HS-27A (cell line): ENCODE measurements at regions not wholly inside any gene's neighbourhood (a gene's known extent, or its start where the extent isn't known, plus 50 kb on each side); places are given as distances from the start of the nearest gene placed in this dataset.

ENCODE experiments used
- DNase-seq: peaks from one replicate; pipeline ENCODE4 v3.0.0-alpha.2; 2012; ENCODE audit warnings: low read depth, missing footprints

GRCh38 chr6:147621263-147621662, 112.8 kb downstream of the SAMD5 start:
- peak; percentile 38 for DNase-seq

DNA sequence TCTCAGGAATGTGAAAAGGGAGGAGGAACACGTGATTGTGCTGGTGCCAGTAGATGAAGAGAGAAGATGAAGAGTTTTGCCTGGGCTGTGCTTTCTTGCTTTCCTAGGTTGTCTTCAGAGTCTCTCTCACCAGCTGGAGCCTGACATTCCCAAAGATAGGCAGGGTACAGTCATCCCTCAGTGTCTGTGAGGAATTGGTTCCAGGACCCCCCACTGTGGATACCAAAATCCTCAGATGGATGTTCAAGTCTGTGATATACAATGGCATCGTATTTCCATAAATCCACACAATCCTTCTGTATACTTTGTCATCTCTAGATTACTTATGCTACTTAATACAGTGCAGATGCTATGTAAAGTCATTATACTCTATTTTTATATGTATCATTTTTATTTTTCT, 113.5 kb downstream of the SAMD5 start:
- DNase-seq, result no peak

- no peak for DNase-seq
Observed at GRCh38 chr6:147624946-147625515, 116.5 kb downstream of the SAMD5 start.

DNA sequence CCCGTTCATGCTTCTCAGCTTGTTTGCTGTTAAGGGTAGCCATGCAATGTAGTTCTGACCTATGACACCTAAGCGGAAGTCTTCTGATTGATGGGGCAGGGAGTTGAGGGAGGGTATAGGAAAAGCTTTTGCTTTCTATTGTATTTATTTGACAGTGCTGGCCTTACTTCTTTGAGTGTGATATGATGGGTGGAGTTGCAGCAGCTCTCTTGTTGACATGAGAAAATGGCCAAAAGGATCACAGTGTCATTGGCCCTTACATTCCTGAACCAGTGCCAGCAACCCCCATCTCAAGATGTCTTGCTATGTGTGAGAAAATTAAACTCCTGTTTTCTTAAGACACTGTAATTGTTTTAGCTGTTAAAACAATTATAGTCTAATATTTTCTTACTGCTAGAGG, 117.5 kb downstream of the SAMD5 start:
- no peak for DNase-seq

GRCh38 chr6:147627411-147627810, 118.9 kb downstream of the SAMD5 start:
- no peak for DNase-seq

DNA sequence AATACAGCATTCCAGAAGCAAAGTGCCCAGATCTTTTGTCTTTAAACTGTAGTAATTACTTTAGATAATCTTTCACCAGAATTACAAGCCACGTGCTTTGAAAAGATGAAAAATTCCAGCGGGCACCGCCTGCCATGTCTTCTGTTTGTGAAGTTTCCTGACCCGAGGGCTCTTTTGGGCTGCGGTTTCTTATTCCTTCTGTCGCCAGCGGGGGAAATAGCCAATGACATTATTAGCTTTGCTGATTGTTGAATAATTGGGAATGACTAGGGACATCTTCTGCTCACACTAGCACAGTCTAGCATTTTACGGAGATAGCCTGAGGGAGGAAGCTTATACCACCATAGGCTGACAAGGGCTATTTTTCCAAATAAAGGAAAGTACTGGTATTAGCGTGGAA, 124.7 kb downstream of the SAMD5 start:
- DNase-seq, result no peak

DNA sequence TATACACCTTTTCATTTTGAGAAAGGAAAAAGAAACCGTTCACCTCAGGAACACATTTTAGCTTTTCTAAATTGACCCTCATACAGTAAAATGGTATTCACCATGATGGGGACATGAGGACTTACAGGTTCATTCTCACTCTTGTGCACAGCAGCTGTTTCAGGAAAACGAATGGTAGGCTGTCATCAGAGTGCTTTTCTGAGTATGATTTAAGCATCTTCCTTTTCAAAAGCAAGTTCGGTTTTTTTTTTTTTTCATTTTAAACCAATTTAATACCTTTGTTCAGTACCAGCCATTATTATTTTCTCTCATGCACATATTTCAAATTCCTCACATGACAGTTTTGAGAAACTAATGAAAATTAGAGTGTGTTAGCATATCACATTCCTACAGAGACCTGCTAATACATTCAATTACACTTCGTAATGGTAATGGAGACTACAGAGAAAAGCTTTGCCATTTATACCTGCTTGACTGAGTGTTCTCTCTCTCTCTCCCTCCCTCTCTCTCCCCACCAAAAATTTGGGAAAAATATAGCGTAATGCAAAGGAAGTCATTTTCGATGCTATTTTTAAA, 129.2 kb downstream of the SAMD5 start:
- DNase-seq, result no peak

- DNase-seq, result no peak
Observed at GRCh38 chr6:147639279-147639678, 130.8 kb downstream of the SAMD5 start.

GRCh38 chr6:147640606-147641005, 132.1 kb downstream of the SAMD5 start:
- no peak for DNase-seq

- DNase-seq, result no peak
Observed at GRCh38 chr6:147641511-147641910, 133.0 kb downstream of the SAMD5 start.

GRCh38 chr6:147642458-147642857, 134.0 kb downstream of the SAMD5 start:
- peak; percentile 66 for DNase-seq

GRCh38 chr6:147643341-147644200, 135.1 kb downstream of the SAMD5 start:
- DNase-seq, result no peak

DNA sequence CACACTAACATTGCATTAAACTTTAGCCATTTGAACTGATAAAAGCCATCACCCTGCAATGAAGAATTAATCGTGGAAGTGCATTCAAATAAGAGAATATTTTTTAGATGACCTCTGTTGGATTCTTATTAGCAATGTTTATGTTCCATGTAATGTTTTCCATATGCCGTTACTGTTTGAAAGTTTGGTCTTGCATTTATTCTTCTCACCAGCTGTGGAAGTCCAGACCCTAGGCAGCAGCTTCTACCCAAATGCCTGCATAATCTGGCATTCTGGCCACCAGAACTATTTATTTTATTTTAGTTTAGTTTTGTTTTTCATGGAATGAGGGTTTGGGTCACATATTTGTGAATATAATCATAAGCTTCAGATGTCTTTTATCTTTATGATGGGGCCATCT, 140.4 kb downstream of the SAMD5 start:
- no peak for DNase-seq

DNA sequence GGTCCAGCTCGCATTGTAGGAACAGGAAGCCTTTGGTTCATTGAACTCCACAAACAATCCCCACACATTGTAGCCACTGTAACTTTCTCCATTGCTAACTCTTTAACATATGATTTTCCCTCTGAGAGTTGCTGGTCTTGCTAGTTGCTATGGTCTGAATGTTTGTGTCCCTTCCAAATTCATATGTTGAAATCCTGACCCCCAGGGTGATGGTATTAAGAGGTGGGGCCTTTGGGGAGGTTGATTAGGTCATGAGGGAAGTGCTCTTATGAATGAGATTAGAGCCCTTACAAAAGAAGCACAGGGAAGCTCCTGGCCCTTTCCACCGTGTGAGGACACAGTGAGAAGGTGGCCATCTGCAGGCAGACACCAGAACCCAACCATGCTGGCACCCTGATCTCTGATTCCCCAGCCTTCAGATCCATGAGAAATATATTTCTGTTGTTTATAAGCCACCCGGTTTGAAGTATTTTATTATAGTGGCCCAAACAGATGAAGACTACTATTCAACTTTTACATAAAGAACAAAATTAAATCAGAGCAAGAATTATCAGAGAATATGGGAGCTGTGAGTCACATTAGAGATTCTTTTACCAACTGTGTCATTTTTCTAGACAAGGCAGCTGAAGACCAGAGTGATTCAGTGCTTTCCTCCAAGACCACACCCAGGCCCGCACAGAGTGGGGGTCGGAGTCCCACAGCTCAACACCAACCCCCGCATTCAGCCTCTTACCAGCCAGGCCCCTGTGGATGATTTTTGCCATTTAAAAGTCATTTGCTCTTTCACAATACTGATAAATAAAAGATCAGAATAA, 143.0 kb downstream of the SAMD5 start:
- peak; percentile 34 for DNase-seq

GRCh38 chr6:147653631-147654030, 145.1 kb downstream of the SAMD5 start:
- DNase-seq, result no peak

DNA sequence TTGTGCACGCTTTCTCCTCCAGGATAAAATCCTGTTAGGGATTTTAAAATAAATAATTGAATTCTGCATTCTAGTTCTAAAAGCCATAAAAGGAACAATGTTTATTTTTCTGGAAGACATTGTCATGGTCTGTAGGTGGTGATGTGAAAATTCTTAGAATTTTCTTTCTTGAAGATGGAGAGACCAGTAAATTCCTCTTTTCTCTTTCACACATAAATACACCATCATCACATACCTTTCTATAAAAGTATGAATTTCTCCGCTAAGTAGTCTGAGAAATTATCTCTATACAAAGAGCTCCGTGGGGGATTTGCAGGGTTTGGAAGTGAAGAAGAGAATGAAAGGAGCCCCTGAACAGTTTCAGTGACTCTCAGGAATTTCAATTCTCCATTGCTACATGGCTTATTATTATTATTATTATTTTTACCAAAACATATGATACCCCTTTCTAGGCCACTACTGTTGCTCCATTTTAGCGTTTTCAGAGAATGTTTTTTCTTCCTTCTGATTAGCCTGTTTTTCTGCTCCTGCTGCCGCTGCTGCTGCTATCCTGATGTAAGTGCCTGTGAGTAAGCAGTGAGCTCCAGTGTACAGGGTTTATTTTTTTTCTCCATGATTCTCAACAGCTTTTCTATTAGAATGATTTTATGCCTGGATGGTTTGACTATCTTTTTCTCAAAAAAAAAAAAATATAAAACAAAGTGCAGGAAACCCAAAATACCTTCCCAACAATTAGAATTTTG, 145.8 kb downstream of the SAMD5 start:
- no peak for DNase-seq

- DNase-seq, result no peak
Observed at GRCh38 chr6:147660334-147661311, 152.1 kb downstream of the SAMD5 start.

DNA sequence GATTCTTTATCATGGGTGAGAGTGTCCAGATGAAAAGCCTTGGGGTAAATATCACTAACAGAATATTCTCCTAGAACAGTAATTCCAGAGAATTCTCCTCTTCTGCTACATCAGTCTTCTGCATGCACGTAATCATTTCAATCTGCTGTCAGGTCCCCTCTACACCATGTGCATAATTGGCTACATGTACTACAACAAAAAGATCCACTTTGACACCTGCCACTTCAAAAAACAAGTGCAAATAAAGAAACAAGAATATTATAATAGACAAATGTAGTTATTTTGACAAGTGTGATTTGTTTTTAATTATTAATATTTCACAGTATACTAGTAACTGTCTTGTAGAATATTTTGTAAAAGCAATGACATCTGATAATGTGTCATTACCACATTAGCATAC, 154.2 kb downstream of the SAMD5 start:
- no peak for DNase-seq

- no peak for DNase-seq
Observed at GRCh38 chr6:147664092-147664491, 155.6 kb downstream of the SAMD5 start.

- DNase-seq, result no peak
Observed at GRCh38 chr6:147666255-147666654, 157.8 kb downstream of the SAMD5 start.

DNA sequence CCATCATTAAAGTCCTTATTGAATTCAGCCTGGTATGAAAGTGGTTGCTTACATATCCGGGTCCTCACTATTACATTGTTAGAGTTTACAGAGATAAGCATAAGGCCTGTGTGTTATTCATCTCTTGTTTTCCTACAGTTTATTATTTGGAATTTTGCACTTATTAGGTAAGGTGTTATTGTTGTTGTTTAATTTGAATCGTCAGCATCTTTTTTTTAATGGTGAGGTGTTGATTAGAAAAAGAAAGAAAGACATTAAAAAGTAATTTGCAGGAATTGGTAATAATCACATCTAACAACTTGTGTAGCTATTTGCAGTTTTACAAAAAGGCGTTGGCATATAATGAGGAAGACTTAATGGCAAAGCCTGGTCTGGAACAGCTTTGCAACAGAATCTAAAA, 158.6 kb downstream of the SAMD5 start:
- no peak for DNase-seq
